NB4 (cell line): ENCODE measurements at regions not wholly inside any gene's neighbourhood (a gene's known extent, or its start where the extent isn't known, plus 50 kb on each side); places are given as distances from the start of the nearest gene placed in this dataset.

Experiments used
- CTCF ChIP-seq: IDR thresholded peaks from one replicate; pipeline ENCODE4 v1.5.1; 2012; ENCODE audit warnings: low read depth, low read length
- POLR2A ChIP-seq: IDR thresholded peaks from 2 replicates; pipeline ENCODE4 v1.6.1; 2011; ENCODE audit warnings: mild to moderate bottlenecking; ENCODE audit not compliant: insufficient read length; ENCODE audit errors: extremely low read depth

GRCh38 chr1:222127526-222128152, 385.8 kb upstream of the DUSP10 start:
- TF ChIP-seq CTCF (no peak), POLR2A (no peak)
